ENCODE measurements at regions not wholly inside any gene's neighbourhood (a gene's known extent, or its start where the extent isn't known, plus 50 kb on each side); places are given as distances from the start of the nearest gene placed in this dataset.

DNA sequence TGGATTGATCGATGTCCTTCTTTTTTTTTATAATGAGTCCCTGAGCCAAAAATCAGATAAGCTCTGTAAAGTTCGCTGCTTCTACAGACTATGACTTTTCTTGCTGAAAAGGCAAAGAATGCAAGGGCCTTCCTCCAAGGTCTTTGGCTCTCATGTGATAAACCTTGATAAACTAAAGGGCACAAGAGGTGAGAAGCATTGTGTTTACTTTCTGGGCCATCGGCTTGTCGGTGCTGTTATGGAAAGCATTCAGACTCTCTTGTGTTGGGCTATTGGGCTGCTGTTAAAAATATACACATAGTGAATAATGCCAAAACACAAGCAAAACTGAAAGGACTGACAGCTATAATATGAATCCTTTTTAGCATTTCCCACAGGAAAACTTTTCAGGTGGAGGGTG, 472.4 kb upstream of the SPHKAP start:
- no peak for DNase-seq
- Histone ChIP-seq H3K27me3 (no peaks in the 10 kb centered on the region), H3K4me1 (no peaks in the 10 kb centered on the region), H3K4me3 (no peak overlapping the region), H3K9me3 (no peaks in the 10 kb centered on the region), H3K36me3 (no peaks in the 10 kb centered on the region), H3K27ac (no peak overlapping the region)
- 23 to 42% (median 40%) methylated on average over 4 of the region's 4 CpGs for WGBS, 5 donors
- intact Hi-C loops (cut with DNase I; ENCODE audit: low total_unique reads) = no loop called here
- TF ChIP-seq POLR2A (IDR thresholded peaks at IDR 0.05) (no peak), POLR2AphosphoS5 (IDR thresholded peaks at IDR 0.05) (no peak), EP300 (IDR thresholded peaks at IDR 0.05) (no peak)
- TF ChIP-seq, protein P1, sequence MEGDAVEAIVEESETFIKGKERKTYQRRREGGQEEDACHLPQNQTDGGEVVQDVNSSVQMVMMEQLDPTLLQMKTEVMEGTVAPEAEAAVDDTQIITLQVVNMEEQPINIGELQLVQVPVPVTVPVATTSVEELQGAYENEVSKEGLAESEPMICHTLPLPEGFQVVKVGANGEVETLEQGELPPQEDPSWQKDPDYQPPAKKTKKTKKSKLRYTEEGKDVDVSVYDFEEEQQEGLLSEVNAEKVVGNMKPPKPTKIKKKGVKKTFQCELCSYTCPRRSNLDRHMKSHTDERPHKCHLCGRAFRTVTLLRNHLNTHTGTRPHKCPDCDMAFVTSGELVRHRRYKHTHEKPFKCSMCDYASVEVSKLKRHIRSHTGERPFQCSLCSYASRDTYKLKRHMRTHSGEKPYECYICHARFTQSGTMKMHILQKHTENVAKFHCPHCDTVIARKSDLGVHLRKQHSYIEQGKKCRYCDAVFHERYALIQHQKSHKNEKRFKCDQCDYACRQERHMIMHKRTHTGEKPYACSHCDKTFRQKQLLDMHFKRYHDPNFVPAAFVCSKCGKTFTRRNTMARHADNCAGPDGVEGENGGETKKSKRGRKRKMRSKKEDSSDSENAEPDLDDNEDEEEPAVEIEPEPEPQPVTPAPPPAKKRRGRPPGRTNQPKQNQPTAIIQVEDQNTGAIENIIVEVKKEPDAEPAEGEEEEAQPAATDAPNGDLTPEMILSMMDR (IDR thresholded peaks at IDR 0.05) = no peak

- H3K27ac ChIP-seq = no peak overlapping the region
- H3K27me3 ChIP-seq = no peaks in the 10 kb centered on the region
- no peaks in the 10 kb centered on the region for H3K9me3 ChIP-seq
- TF ChIP-seq POLR2A (IDR thresholded peaks at IDR 0.05) = no peak
- no peak for TF ChIP-seq POLR2AphosphoS5 (IDR thresholded peaks at IDR 0.05)
- TF ChIP-seq EP300 (IDR thresholded peaks at IDR 0.05) = no peak
- H3K4me1 ChIP-seq = no peaks in the 10 kb centered on the region
- no peak for DNase-seq
- H3K36me3 ChIP-seq = no peaks in the 10 kb centered on the region
- intact Hi-C loops (cut with DNase I; ENCODE audit: low total_unique reads) = no loop called here
- WGBS, 5 donors = 43 to 64% (median 50%) methylated on average over 3 of the region's 3 CpGs
- H3K4me3 ChIP-seq = no peak overlapping the region
These were observed 470.9 kb upstream of the SPHKAP start for GRCh38 chr2:228652366-228652765.

GRCh38 chr2:228649876-228650275, 468.4 kb upstream of the SPHKAP start:
- TF ChIP-seq, protein P1 (IDR thresholded peaks at IDR 0.05) = no peak
- TF ChIP-seq EP300 (IDR thresholded peaks at IDR 0.05) (no peak), POLR2AphosphoS5 (IDR thresholded peaks at IDR 0.05) (no peak), POLR2A (IDR thresholded peaks at IDR 0.05) (no peak)
- Histone ChIP-seq H3K9me3 (no peaks in the 10 kb centered on the region), H3K27ac (no peak overlapping the region), H3K27me3 (no peaks in the 10 kb centered on the region), H3K4me1 (no peaks in the 10 kb centered on the region), H3K36me3 (no peaks in the 10 kb centered on the region), H3K4me3 (no peak overlapping the region)
- no peak for DNase-seq
- intact Hi-C loops (cut with DNase I; ENCODE audit: low total_unique reads) = no loop called here
- 67 to 76% (median 75%) methylated on average over 2 of the region's 2 CpGs for WGBS, 5 donors

DNA sequence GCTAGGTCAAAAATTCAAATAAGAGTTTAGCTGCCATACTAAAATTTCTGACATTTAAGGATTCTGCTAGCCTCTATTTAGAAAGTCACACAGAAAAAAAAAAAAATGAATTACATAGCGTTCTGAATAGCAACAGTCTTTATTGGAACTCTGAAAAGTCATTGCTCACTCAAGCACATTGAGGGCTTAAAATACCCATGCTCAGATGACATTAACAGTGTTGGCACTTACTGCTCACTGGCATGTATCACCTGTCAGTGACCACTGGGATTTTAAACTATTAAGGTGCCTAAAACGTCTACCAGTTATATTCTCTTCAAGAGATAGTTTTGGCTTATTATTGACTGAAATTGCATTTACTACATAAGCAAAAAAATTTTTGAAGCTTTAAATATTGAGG, 468.0 kb upstream of the SPHKAP start:
- Histone ChIP-seq H3K9me3 (no peaks in the 10 kb centered on the region), H3K27ac (no peak overlapping the region), H3K4me1 (no peaks in the 10 kb centered on the region), H3K36me3 (no peaks in the 10 kb centered on the region), H3K4me3 (no peak overlapping the region), H3K27me3 (no peaks in the 10 kb centered on the region)
- TF ChIP-seq POLR2A (IDR thresholded peaks at IDR 0.05) = no peak
- TF ChIP-seq, protein P1 (IDR thresholded peaks at IDR 0.05) = no peak
- no peak for TF ChIP-seq EP300 (IDR thresholded peaks at IDR 0.05)
- no peak for TF ChIP-seq POLR2AphosphoS5 (IDR thresholded peaks at IDR 0.05)
- intact Hi-C loops (cut with DNase I; ENCODE audit: low total_unique reads) = no loop called here
- WGBS, 5 donors = 72 to 84% (median 74%) methylated on average over 2 of the region's 2 CpGs
- DNase-seq = no peak

DNA sequence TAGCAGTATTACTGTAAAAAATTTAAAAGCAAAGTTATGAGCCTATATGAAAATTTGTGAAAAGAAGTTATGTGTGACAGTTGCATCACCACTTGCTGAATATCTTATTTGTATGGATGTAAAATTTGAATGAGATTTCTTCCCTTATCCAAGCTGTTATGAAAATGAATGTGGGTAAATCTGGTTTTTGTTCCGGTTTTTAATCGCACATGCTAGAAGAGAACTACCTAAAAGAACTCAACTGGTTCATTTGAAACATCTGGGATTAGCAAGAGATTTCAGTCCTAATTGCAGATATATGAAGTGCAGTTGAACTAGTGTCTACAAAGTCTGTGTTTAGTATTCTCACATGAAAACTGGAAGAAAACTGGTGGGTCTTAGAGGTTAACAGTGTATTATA, 467.1 kb upstream of the SPHKAP start:
- no peak for DNase-seq
- Histone ChIP-seq H3K4me3 (no peak overlapping the region), H3K36me3 (no peaks in the 10 kb centered on the region), H3K9me3 (no peaks in the 10 kb centered on the region), H3K4me1 (no peaks in the 10 kb centered on the region), H3K27ac (no peak overlapping the region), H3K27me3 (no peaks in the 10 kb centered on the region)
- TF ChIP-seq POLR2A (IDR thresholded peaks at IDR 0.05) (no peak), EP300 (IDR thresholded peaks at IDR 0.05) (no peak), POLR2AphosphoS5 (IDR thresholded peaks at IDR 0.05) (no peak)
- TF ChIP-seq, protein P1 (IDR thresholded peaks at IDR 0.05) = no peak
- intact Hi-C loops (cut with DNase I; ENCODE audit: low total_unique reads) = no loop called here
- 88 to 100% (median 93%) methylated on average over 2 of the region's 2 CpGs for WGBS, 5 donors

All from stomach (tissue), 8 donors.